ENCODE measurements at regions not wholly inside any gene's neighbourhood (a gene's known extent, or its start where the extent isn't known, plus 50 kb on each side); places are given as distances from the start of the nearest gene placed in this dataset.

DNA sequence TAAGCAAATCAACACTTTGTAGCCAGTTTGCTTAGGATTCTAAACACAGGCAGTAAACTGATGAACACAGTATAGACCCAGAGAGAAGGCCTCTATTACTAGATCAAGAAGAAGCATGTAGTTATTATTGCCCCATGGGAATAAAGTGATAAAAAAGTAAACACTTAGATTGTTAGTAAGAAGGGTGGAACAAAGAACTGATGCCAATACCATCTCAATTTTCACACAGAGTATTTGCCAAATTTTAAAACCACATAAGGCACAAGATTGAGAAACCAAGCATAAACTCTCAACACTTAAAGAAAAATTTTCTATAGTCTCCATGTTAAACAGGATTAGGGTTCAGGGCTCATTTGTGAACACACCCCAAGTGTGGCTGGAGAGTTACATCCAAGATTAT, 77.0 kb upstream of the SYT1 start:
- TF ChIP-seq, protein P1, sequence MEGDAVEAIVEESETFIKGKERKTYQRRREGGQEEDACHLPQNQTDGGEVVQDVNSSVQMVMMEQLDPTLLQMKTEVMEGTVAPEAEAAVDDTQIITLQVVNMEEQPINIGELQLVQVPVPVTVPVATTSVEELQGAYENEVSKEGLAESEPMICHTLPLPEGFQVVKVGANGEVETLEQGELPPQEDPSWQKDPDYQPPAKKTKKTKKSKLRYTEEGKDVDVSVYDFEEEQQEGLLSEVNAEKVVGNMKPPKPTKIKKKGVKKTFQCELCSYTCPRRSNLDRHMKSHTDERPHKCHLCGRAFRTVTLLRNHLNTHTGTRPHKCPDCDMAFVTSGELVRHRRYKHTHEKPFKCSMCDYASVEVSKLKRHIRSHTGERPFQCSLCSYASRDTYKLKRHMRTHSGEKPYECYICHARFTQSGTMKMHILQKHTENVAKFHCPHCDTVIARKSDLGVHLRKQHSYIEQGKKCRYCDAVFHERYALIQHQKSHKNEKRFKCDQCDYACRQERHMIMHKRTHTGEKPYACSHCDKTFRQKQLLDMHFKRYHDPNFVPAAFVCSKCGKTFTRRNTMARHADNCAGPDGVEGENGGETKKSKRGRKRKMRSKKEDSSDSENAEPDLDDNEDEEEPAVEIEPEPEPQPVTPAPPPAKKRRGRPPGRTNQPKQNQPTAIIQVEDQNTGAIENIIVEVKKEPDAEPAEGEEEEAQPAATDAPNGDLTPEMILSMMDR (IDR thresholded peaks at IDR 0.05): no peak
- TF ChIP-seq POLR2AphosphoS5 (IDR thresholded peaks at IDR 0.05) (no peak), EP300 (IDR thresholded peaks at IDR 0.05; ENCODE audit: low read depth) (no peak), POLR2A (IDR thresholded peaks at IDR 0.05) (no peak)

Measured in transverse colon (tissue), 4 donors.